GM12878 (cell line): ENCODE measurements at regions not wholly inside any gene's neighbourhood (a gene's known extent, or its start where the extent isn't known, plus 50 kb on each side); places are given as distances from the start of the nearest gene placed in this dataset.

ENCODE experiments used
- ATAC-seq: fragments of 200-7000 bp; cut with Tn5 transposase; 3 replicates; pipeline ENCODE4 v1.9.1; 2020; ENCODE audit warnings: mild to moderate bottlenecking, moderate library complexity
- BruUV-seq: library from RNA; stranded (reverse); fragments of 400-500 nt; replicated peaks from 2 replicates; lab custom pipeline; 2021; lab: Mats Ljungman, UMichigan
- CTCF ChIA-PET: fragments of 300-600 bp; sonication (Branson Sonifier 250); formaldehyde crosslinking; extraction: SDS; loops from one replicate; lab custom pipeline; 2021; ENCODE audit warnings: inconsistent platforms; lab: Yijun Ruan, JAX
- POLR2A ChIA-PET: fragments of 350-600 bp; formaldehyde crosslinking; extraction: SDS; loops from one replicate; lab custom pipeline; 2021; ENCODE audit warnings: inconsistent platforms; lab: Charles Lee
- RAD21 ChIA-PET: fragments of 300-600 bp; sonication (Branson Sonifier 250); formaldehyde crosslinking; loops from one replicate; lab custom pipeline; 2023; ENCODE audit warnings: antibody characterized with exemption; ENCODE audit not compliant: unreplicated experiment; lab: Charles Lee
- SMC1A ChIA-PET: fragments of 300-600 bp; sonication (Branson Sonifier 250); formaldehyde crosslinking; loops from one replicate; lab custom pipeline; 2023; ENCODE audit not compliant: unreplicated experiment, uncharacterized antibody; lab: Charles Lee
- DNase-seq: peaks from one replicate; pipeline ENCODE4 v3.0.0-alpha.2; 2011; ENCODE audit warnings: low read depth, low spot score
- FAIRE-seq: peaks from 3 replicates; lab custom pipeline; 2011; peaks lifted over from hg19 to GRCh38; lab: Jason Lieb, UNC
- H2AFZ ChIP-seq: 2 replicates; pipeline ENCODE4 v1.6.0; 2011; ENCODE audit warnings: low read depth, low read length, control low read depth; ENCODE audit not compliant: control insufficient read depth
- H3K27ac ChIP-seq: 2 replicates; pipeline ENCODE4 v1.5.1; 2011; ENCODE audit warnings: control low read depth; ENCODE audit not compliant: control insufficient read depth, insufficient read depth
- H3K27me3 ChIP-seq, 2 experiments: replicated peaks in 1 of 2; 2 replicates each; pipeline versions ENCODE4 v1.6.0 to v1.6.1; 2011; ENCODE audit warnings: low read length in 1 of 2; ENCODE audit not compliant: control insufficient read depth in 2 of 2, insufficient read depth in 2 of 2
- H3K36me3 ChIP-seq, 2 experiments: 2 replicates each; pipeline ENCODE4 v1.5.1; 2011; ENCODE audit warnings: low read length in 1 of 2; ENCODE audit not compliant: control insufficient read depth in 2 of 2, insufficient read depth in 2 of 2
- H3K4me1 ChIP-seq: 2 replicates; pipeline ENCODE4 v1.6.1; 2011; ENCODE audit warnings: mild to moderate bottlenecking, low read length, moderate library complexity, mixed read lengths; ENCODE audit not compliant: control insufficient read depth, insufficient read depth
- H3K4me2 ChIP-seq: 2 replicates; pipeline ENCODE4 v1.6.0; 2011; ENCODE audit warnings: control low read depth; ENCODE audit not compliant: control insufficient read depth, insufficient read depth
- H3K4me3 ChIP-seq: fragments of 200-600 bp; sonication (generic); 2 replicates; pipeline ENCODE4 v1.5.1; 2016
- H3K79me2 ChIP-seq: 2 replicates; pipeline ENCODE4 v1.6.0; 2011; ENCODE audit warnings: low read length; ENCODE audit not compliant: control insufficient read depth, insufficient read depth
- H3K9ac ChIP-seq: 2 replicates; pipeline ENCODE4 v1.8.0; 2011; ENCODE audit warnings: low read length, control low read depth, mixed read lengths; ENCODE audit not compliant: control insufficient read depth, insufficient read depth
- H3K9me3 ChIP-seq: replicated peaks from 3 replicates; pipeline ENCODE4 v1.5.1; 2011; ENCODE audit warnings: mild to moderate bottlenecking, low read length; ENCODE audit not compliant: control insufficient read depth, insufficient read depth
- H4K20me1 ChIP-seq: 2 replicates; pipeline ENCODE4 v1.6.0; 2011; ENCODE audit not compliant: control insufficient read depth, insufficient read depth
- CBX3 ChIP-seq: fragments of 200-600 bp; sonication (generic); IDR thresholded peaks from 2 replicates; pipeline ENCODE4 v1.6.1; 2016; ENCODE audit warnings: low read depth, borderline replicate concordance
- EZH2 ChIP-seq: IDR thresholded peaks from 2 replicates; pipeline ENCODE4 v1.6.1; 2012; ENCODE audit warnings: low read depth, mild to moderate bottlenecking, control low read depth, inconsistent platforms, low read length, borderline replicate concordance; ENCODE audit not compliant: control insufficient read depth
- KDM1A ChIP-seq: fragments of 200-600 bp; sonication (generic); IDR thresholded peaks from 2 replicates; pipeline ENCODE4 v1.6.1; 2016; ENCODE audit warnings: borderline replicate concordance
- MTA2 ChIP-seq: fragments of 450-650 bp; IDR thresholded peaks from 2 replicates; pipeline ENCODE4 v1.6.1; 2016; ENCODE audit warnings: low read depth, mild to moderate bottlenecking, moderate library complexity
- PAX5 ChIP-seq: IDR thresholded peaks from 2 replicates; pipeline ENCODE4 v1.6.1; 2011; ENCODE audit warnings: low read depth, low read length, borderline replicate concordance
- RBBP5 ChIP-seq: fragments of 200-600 bp; sonication (generic); conservative IDR thresholded peaks from 2 replicates; pipeline ENCODE4 v1.6.1; 2016
- WGBS: methylation state at CpG from one replicate; pipeline ENCODE4 v1.1.6; 2016; ENCODE audit warnings: low lambda C conversion rate; ENCODE audit not compliant: insufficient replicate concordance, insufficient coverage; ENCODE audit errors: missing lambda C conversion rate; 5-methylcytosine and 5-hydroxymethylcytosine counted together
- in situ Hi-C: fragments of 300-500 bp; cut with MboI; formaldehyde crosslinking; loops from 9 replicates; pipeline ENCODE4 v1.14.3; 2018; ENCODE audit warnings: mixed read lengths
- intact Hi-C: fragments of 100-400 bp; cut with micrococcal nuclease; formaldehyde crosslinking; loops from one replicate; pipeline ENCODE4 v1.14.2; 2022; ENCODE audit not compliant: unreplicated experiment
- TF ChIP-seq, protein P1 (sequence below): IDR thresholded peaks from 2 replicates; pipeline ENCODE4 v1.6.1; 2012; ENCODE audit warnings: improper control_type of control experiment, low read depth, low read length; ENCODE audit not compliant: insufficient replicate concordance
- TF ChIP-seq, protein P2 (sequence below): fragments of 450-650 bp; IDR thresholded peaks from 2 replicates; pipeline ENCODE4 v1.6.1; 2018; ENCODE audit warnings: borderline replicate concordance, mild to moderate bottlenecking; ENCODE audit not compliant: partially characterized antibody

DNA sequence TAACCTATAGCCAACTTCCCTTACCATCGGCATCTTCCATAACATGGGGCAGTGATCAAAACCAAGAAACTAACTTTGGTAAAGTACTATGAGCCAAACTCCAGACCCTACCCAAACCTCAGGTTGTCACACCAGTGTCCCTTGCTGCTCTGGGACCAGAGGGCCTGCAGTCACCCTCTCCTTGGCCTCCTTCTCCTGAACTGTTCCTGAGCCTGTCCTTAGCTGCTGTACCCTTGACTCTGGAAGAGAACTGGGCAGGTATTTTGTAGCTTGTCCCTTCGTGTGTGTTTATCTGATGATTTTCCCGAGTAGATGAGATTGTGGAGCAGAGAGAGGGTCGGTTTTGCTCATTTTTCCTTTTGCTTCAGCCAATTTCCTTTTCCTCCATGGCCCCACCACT, 240.4 kb downstream of the SYK start:
- Histone ChIP-seq H3K4me1 (peaks cover 1% of the 10 kb centered on the region; the same call in 1 of the 2 replicates), H3K79me2 (no peaks in the 10 kb centered on the region), H3K36me3 (no peaks in the 10 kb centered on the region), H3K27me3 (no peaks in the 10 kb centered on the region; a peak in 1 of 4 replicates), H2AFZ (no peak overlapping the region), H3K4me3 (no peak overlapping the region), H3K9me3 (no peaks in the 10 kb centered on the region), H3K4me2 (no peak overlapping the region), H3K9ac (no peak overlapping the region), H4K20me1 (no peaks in the 10 kb centered on the region), H3K27ac (no peak overlapping the region)
- in situ Hi-C loops (loop anchor here (5.0 kb wide), 1 partner anchor 385 kb away; no protein-coding TSS in a partner anchor), intact Hi-C loops (loop anchor here (10.0 kb wide), 1 partner anchor 57 kb away; no protein-coding TSS in a partner anchor)
- TF ChIP-seq, protein P1, sequence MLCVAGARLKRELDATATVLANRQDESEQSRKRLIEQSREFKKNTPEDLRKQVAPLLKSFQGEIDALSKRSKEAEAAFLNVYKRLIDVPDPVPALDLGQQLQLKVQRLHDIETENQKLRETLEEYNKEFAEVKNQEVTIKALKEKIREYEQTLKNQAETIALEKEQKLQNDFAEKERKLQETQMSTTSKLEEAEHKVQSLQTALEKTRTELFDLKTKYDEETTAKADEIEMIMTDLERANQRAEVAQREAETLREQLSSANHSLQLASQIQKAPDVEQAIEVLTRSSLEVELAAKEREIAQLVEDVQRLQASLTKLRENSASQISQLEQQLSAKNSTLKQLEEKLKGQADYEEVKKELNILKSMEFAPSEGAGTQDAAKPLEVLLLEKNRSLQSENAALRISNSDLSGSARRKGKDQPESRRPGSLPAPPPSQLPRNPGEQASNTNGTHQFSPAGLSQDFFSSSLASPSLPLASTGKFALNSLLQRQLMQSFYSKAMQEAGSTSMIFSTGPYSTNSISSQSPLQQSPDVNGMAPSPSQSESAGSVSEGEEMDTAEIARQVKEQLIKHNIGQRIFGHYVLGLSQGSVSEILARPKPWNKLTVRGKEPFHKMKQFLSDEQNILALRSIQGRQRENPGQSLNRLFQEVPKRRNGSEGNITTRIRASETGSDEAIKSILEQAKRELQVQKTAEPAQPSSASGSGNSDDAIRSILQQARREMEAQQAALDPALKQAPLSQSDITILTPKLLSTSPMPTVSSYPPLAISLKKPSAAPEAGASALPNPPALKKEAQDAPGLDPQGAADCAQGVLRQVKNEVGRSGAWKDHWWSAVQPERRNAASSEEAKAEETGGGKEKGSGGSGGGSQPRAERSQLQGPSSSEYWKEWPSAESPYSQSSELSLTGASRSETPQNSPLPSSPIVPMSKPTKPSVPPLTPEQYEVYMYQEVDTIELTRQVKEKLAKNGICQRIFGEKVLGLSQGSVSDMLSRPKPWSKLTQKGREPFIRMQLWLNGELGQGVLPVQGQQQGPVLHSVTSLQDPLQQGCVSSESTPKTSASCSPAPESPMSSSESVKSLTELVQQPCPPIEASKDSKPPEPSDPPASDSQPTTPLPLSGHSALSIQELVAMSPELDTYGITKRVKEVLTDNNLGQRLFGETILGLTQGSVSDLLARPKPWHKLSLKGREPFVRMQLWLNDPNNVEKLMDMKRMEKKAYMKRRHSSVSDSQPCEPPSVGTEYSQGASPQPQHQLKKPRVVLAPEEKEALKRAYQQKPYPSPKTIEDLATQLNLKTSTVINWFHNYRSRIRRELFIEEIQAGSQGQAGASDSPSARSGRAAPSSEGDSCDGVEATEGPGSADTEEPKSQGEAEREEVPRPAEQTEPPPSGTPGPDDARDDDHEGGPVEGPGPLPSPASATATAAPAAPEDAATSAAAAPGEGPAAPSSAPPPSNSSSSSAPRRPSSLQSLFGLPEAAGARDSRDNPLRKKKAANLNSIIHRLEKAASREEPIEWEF: no peak
- no peak for TF ChIP-seq KDM1A
- no peak for TF ChIP-seq MTA2
- no peak for TF ChIP-seq PAX5
- no peak for TF ChIP-seq EZH2
- TF ChIP-seq CBX3: no peak
- TF ChIP-seq, protein P2, sequence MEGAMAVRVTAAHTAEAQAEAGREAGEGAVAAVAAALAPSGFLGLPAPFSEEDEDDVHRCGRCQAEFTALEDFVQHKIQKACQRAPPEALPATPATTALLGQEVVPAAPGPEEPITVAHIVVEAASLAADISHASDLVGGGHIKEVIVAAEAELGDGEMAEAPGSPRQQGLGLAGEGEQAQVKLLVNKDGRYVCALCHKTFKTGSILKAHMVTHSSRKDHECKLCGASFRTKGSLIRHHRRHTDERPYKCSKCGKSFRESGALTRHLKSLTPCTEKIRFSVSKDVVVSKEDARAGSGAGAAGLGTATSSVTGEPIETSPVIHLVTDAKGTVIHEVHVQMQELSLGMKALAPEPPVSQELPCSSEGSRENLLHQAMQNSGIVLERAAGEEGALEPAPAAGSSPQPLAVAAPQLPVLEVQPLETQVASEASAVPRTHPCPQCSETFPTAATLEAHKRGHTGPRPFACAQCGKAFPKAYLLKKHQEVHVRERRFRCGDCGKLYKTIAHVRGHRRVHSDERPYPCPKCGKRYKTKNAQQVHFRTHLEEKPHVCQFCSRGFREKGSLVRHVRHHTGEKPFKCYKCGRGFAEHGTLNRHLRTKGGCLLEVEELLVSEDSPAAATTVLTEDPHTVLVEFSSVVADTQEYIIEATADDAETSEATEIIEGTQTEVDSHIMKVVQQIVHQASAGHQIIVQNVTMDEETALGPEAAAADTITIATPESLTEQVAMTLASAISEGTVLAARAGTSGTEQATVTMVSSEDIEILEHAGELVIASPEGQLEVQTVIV: no peak
- no peak for TF ChIP-seq RBBP5
- ChIA-PET CTCF (no interaction called here), POLR2A (no interaction called here), SMC1A (no interaction called here), RAD21 (no interaction called here)
- no TSS peak for BruUV-seq
- ATAC-seq (no peak), FAIRE-seq (no peak), DNase-seq (no peak)
- 25% methylated on average over 4 of the region's 4 CpGs for WGBS
